H9 (cell line): ENCODE measurements at regions not wholly inside any gene's neighbourhood (a gene's known extent, or its start where the extent isn't known, plus 50 kb on each side); places are given as distances from the start of the nearest gene placed in this dataset.

ENCODE experiments used
- DNase-seq: peaks from one replicate; pipeline ENCODE4 v3.0.0-alpha.2; 2017
- H2AFZ ChIP-seq: one replicate; pipeline ENCODE4 v1.6.1; 2013; ENCODE audit warnings: mild to moderate bottlenecking, low read length, control low read depth, moderate library complexity
- H2AK5ac ChIP-seq: 2 replicates; pipeline ENCODE4 v1.6.1; 2013; ENCODE audit warnings: low read length, control low read depth, mixed read lengths; ENCODE audit not compliant: insufficient read length
- H2BK120ac ChIP-seq: one replicate; pipeline ENCODE4 v1.6.1; 2013; ENCODE audit warnings: low read depth, mild to moderate bottlenecking, low read length, control low read depth, inconsistent platforms; ENCODE audit not compliant: poor library complexity, severe bottlenecking
- H2BK12ac ChIP-seq: 2 replicates; pipeline ENCODE4 v1.6.1; 2013; ENCODE audit warnings: low read length, control low read depth, mixed read lengths, low read depth; ENCODE audit not compliant: insufficient read length
- H2BK15ac ChIP-seq: 2 replicates; pipeline ENCODE4 v1.6.1; 2013; ENCODE audit warnings: low read depth, low read length, control low read depth
- H2BK20ac ChIP-seq: one replicate; pipeline ENCODE4 v1.6.1; 2013; ENCODE audit warnings: low read depth, mild to moderate bottlenecking, low read length, control low read depth, inconsistent platforms; ENCODE audit not compliant: poor library complexity, severe bottlenecking
- H2BK5ac ChIP-seq: 2 replicates; pipeline ENCODE4 v1.6.1; 2013; ENCODE audit warnings: low read length, control low read depth, mixed read lengths; ENCODE audit not compliant: insufficient read length
- H3K14ac ChIP-seq: 2 replicates; pipeline ENCODE4 v1.6.1; 2013; ENCODE audit warnings: low read length, control low read depth; ENCODE audit not compliant: insufficient read depth
- H3K18ac ChIP-seq: 2 replicates; pipeline ENCODE4 v1.6.1; 2013; ENCODE audit warnings: low read depth, mild to moderate bottlenecking, mixed read lengths, low read length, control low read depth; ENCODE audit not compliant: insufficient read length
- H3K23ac ChIP-seq: 2 replicates; pipeline ENCODE4 v1.6.1; 2013; ENCODE audit warnings: low read length, control low read depth, mixed read lengths, low read depth; ENCODE audit not compliant: insufficient read length
- H3K23me2 ChIP-seq: 2 replicates; pipeline ENCODE4 v1.6.1; 2013; ENCODE audit warnings: low read depth, mild to moderate bottlenecking, mixed read lengths, low read length, control low read depth; ENCODE audit not compliant: insufficient read length, poor library complexity, severe bottlenecking
- H3K27ac ChIP-seq: 2 replicates; pipeline ENCODE4 v1.5.1; 2013; ENCODE audit warnings: low read length, control low read depth, mixed read lengths, low read depth; ENCODE audit not compliant: insufficient read length
- H3K27me3 ChIP-seq: 2 replicates; pipeline ENCODE4 v1.6.1; 2013; ENCODE audit warnings: low read length, control low read depth, inconsistent platforms; ENCODE audit not compliant: insufficient read depth
- H3K4ac ChIP-seq: 2 replicates; pipeline ENCODE4 v1.6.1; 2013; ENCODE audit warnings: low read depth, mild to moderate bottlenecking, control low read depth, inconsistent platforms, low read length, moderate library complexity
- H3K4me1 ChIP-seq: 2 replicates; pipeline ENCODE4 v1.6.1; 2013; ENCODE audit warnings: low read length, control low read depth, inconsistent platforms; ENCODE audit not compliant: insufficient read depth
- H3K4me2 ChIP-seq: 2 replicates; pipeline ENCODE4 v1.6.1; 2013; ENCODE audit warnings: low read length, control low read depth, mixed read lengths; ENCODE audit not compliant: insufficient read length, insufficient read depth
- H3K56ac ChIP-seq: 2 replicates; pipeline ENCODE4 v1.6.1; 2013; ENCODE audit warnings: low read depth, mild to moderate bottlenecking, mixed read lengths, low read length, control low read depth; ENCODE audit not compliant: insufficient read length
- H3K79me1 ChIP-seq: 2 replicates; pipeline ENCODE4 v1.6.1; 2013; ENCODE audit warnings: low read depth, mild to moderate bottlenecking, moderate library complexity, low read length, control low read depth, inconsistent platforms; ENCODE audit not compliant: insufficient read depth, poor library complexity, severe bottlenecking
- H3K79me2 ChIP-seq: 2 replicates; pipeline ENCODE4 v1.6.1; 2013; ENCODE audit warnings: low read length, control low read depth, inconsistent platforms; ENCODE audit not compliant: insufficient read depth
- H3K9ac ChIP-seq: 2 replicates; pipeline ENCODE4 v1.6.1; 2013; ENCODE audit warnings: low read length, control low read depth, mixed read lengths; ENCODE audit not compliant: insufficient read length; ENCODE audit errors: extremely low read depth
- H3K9me3 ChIP-seq: one replicate; pipeline ENCODE4 v1.6.1; 2013; ENCODE audit warnings: low read depth, low read length, inconsistent platforms; ENCODE audit not compliant: control insufficient read depth
- H3T11ph ChIP-seq: one replicate; pipeline ENCODE4 v1.6.1; 2013; ENCODE audit warnings: mild to moderate bottlenecking, low read length, control low read depth, inconsistent platforms
- H4K20me1 ChIP-seq: one replicate; pipeline ENCODE4 v1.6.1; 2013; ENCODE audit not compliant: control insufficient read depth, insufficient read length, insufficient read depth
- H4K5ac ChIP-seq: 2 replicates; pipeline ENCODE4 v1.6.1; 2013; ENCODE audit warnings: low read depth, mild to moderate bottlenecking, mixed read lengths, low read length, control low read depth; ENCODE audit not compliant: insufficient read length
- H4K8ac ChIP-seq: replicated peaks from 2 replicates; pipeline ENCODE4 v1.6.1; 2013; ENCODE audit warnings: low read length, control low read depth, mixed read lengths, low read depth; ENCODE audit not compliant: insufficient read length
- H4K91ac ChIP-seq: 2 replicates; pipeline ENCODE4 v1.6.1; 2013; ENCODE audit warnings: low read depth, mild to moderate bottlenecking, moderate library complexity, mixed read lengths, low read length, control low read depth; ENCODE audit not compliant: insufficient read length
- H3K27ac Mint-ChIP-seq, 3 experiments: 2 replicates in 2 of 3; 3 replicates in 1 of 3; pipeline ENCODE4 v1.8.0; 2020 to 2021; ENCODE audit warnings: mixed read lengths in 3 of 3, mild to moderate bottlenecking in 1 of 3, moderate library complexity in 1 of 3
- H3K27me3 Mint-ChIP-seq: 2 replicates; pipeline ENCODE4 v1.8.0; 2021; ENCODE audit warnings: low read depth, mild to moderate bottlenecking, moderate library complexity, mixed read lengths
- H3K36me3 Mint-ChIP-seq, 3 experiments: 2 replicates in 2 of 3; 3 replicates in 1 of 3; pipeline ENCODE4 v1.8.0; 2020 to 2021; ENCODE audit warnings: low read depth in 3 of 3, mixed read lengths in 3 of 3; ENCODE audit not compliant: insufficient read depth in 1 of 3
- H3K4me1 Mint-ChIP-seq, 2 experiments: 2 replicates each; pipeline ENCODE4 v1.8.0; 2020; ENCODE audit warnings: mixed read lengths in 2 of 2
- H3K4me3 Mint-ChIP-seq, 2 experiments: 2 replicates in 1 of 2; 3 replicates in 1 of 2; pipeline ENCODE4 v1.8.0; 2020 to 2021; ENCODE audit warnings: mild to moderate bottlenecking in 2 of 2, mixed read lengths in 2 of 2, moderate library complexity in 1 of 2
- H3K9me3 Mint-ChIP-seq, 2 experiments: 2 replicates in 1 of 2; 3 replicates in 1 of 2; pipeline ENCODE4 v1.8.0; 2020; ENCODE audit warnings: mild to moderate bottlenecking in 2 of 2, mixed read lengths in 2 of 2, moderate library complexity in 1 of 2
- WGBS: extraction: QIAGEN DNeasy Blood & Tissue Kit; methylation state at CpG from one replicate; pipeline ENCODE4 v1.1.7; 2013; ENCODE audit warnings: missing lambda C conversion rate, low lambda C conversion rate, mixed read lengths; ENCODE audit not compliant: insufficient read length; ENCODE audit errors: extremely low coverage; 5-methylcytosine and 5-hydroxymethylcytosine counted together
- TF ChIP-seq, protein P1 (sequence below): fragments of 200-600 bp; sonication (generic); conservative IDR thresholded peaks from 3 replicates; pipeline ENCODE4 v1.8.0; 2021; ENCODE audit warnings: antibody characterized with exemption, mild to moderate bottlenecking

DNA sequence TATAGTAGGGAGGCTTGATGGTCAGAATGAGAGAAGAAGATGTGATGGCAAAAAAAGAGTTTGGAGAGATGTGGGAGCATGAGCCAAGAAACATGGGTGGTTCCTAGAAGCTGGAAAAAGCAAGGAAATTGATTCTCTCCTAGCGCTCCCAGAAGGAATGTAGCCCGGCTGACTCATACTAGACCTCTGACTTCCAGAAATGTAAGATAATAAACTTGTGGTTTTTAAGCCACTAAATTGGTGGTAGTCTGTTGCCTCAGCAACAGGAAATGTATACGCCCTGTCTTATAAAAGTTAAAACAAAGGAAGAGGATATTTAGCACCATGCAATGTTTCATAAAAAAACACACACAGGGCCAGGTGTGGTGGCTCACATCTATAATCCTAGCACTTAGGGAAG is 182.7 kb upstream of the PCDH7 start:
- no peaks in the 10 kb centered on the region for H3K4me1 ChIP-seq
- DNase-seq, result no peak
- H3K79me2 ChIP-seq, result no peaks in the 10 kb centered on the region
- no peak overlapping the region for H3K23ac ChIP-seq
- H3K27me3 Mint-ChIP-seq, result no peaks in the 10 kb centered on the region
- H2BK15ac ChIP-seq, result no peak overlapping the region
- no peak overlapping the region for H3K4me3 Mint-ChIP-seq
- no peak overlapping the region for H3K18ac ChIP-seq
- H3K79me1 ChIP-seq, result no peaks in the 10 kb centered on the region
- no peak overlapping the region for H3K56ac ChIP-seq
- H3K27ac ChIP-seq, result no peak overlapping the region
- no peak overlapping the region for H2AK5ac ChIP-seq
- no peaks in the 10 kb centered on the region for H3K27me3 ChIP-seq
- no peak overlapping the region for H2AFZ ChIP-seq
- H2BK120ac ChIP-seq, result no peak overlapping the region
- no peak overlapping the region for H3K27ac Mint-ChIP-seq
- no peaks in the 10 kb centered on the region for H3K9me3 ChIP-seq
- H3T11ph ChIP-seq, result no peak overlapping the region
- no peak overlapping the region for H4K5ac ChIP-seq
- no peak overlapping the region for H4K8ac ChIP-seq
- H2BK12ac ChIP-seq, result no peak overlapping the region
- no peaks in the 10 kb centered on the region for H3K9me3 Mint-ChIP-seq
- H4K20me1 ChIP-seq, result no peaks in the 10 kb centered on the region
- H2BK20ac ChIP-seq, result no peak overlapping the region
- no peak overlapping the region for H3K14ac ChIP-seq
- WGBS, result no CpG with 5 or more reads among the region's 3 CpGs
- no peak overlapping the region for H4K91ac ChIP-seq
- no peak overlapping the region for H3K9ac ChIP-seq
- peaks cover 0 to 2% (median 0%) of the 10 kb centered on the region in 3 experiments; a peak in 1 of 7 replicates for H3K36me3 Mint-ChIP-seq
- TF ChIP-seq, protein P1, sequence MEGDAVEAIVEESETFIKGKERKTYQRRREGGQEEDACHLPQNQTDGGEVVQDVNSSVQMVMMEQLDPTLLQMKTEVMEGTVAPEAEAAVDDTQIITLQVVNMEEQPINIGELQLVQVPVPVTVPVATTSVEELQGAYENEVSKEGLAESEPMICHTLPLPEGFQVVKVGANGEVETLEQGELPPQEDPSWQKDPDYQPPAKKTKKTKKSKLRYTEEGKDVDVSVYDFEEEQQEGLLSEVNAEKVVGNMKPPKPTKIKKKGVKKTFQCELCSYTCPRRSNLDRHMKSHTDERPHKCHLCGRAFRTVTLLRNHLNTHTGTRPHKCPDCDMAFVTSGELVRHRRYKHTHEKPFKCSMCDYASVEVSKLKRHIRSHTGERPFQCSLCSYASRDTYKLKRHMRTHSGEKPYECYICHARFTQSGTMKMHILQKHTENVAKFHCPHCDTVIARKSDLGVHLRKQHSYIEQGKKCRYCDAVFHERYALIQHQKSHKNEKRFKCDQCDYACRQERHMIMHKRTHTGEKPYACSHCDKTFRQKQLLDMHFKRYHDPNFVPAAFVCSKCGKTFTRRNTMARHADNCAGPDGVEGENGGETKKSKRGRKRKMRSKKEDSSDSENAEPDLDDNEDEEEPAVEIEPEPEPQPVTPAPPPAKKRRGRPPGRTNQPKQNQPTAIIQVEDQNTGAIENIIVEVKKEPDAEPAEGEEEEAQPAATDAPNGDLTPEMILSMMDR, result no peak
- H3K4me2 ChIP-seq, result no peak overlapping the region
- no peak overlapping the region for H2BK5ac ChIP-seq
- H3K4me1 Mint-ChIP-seq, result peaks cover under 1 to 1% of the 10 kb centered on the region in 2 experiments
- no peak overlapping the region for H3K4ac ChIP-seq
- no peaks in the 10 kb centered on the region for H3K23me2 ChIP-seq
